ENCODE measurements at regions not wholly inside any gene's neighbourhood (a gene's known extent, or its start where the extent isn't known, plus 50 kb on each side); places are given as distances from the start of the nearest gene placed in this dataset.

GRCh38 chr9:81387360-81388106 is 301.8 kb downstream of the TLE1 start:
- no peak for DNase-seq

DNA sequence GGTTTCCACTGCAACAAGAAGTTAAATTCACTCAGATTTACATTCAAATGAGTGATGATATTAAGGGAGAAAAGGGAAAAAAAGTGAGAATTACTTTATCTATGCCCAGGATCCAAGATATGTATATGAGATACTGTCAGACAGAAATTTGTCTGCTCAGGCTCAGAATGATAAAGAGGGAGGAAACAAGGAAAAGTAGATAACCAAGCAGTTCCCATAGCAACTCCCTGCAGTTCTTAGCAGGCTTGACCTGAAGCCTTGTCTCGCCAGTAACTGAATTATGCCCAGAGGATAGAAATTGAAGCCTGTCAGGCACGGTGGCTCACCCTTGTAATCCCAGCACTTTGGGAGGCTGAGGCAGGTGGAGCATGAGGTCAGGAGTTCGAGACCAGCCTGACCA is 304.4 kb downstream of the TLE1 start:
- no peak for DNase-seq

DNA sequence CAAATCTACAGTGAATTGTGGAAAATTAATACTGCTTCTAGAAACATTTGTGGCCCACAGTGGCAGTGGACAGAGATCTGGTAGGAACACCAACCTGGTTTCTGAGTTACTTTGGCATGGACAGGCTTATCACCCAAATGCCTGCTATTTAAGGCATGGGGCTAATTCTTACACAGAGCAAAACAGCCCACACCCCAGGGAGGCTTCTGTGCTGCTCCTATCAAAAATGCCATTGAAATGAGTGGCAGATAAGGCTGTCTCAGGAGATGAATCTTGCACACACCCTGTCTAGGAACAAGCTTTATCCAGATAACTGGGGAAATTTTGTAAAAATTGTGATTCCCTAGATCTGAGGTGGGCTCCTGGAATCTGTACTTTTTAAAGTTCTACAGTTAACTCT is 307.1 kb downstream of the TLE1 start:
- DNase-seq, result no peak

DNA sequence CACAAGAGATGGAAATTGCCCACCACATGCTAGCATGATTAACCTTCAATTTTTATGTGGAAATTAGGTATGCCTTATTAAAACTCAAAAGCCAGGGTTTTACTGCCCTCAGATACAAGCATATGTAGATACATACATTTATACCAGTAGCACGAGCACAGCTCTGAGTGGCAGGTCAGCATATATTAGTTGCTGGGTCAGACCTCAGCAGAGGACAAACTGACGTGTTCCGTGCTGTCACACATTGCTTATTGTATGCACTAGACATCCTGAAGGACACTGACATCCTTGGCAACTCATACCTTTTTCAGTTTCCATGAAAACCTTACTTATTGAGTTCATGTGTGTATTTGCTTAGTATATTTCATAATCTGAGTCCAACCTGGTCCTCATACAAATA is 307.7 kb downstream of the TLE1 start:
- DNase-seq, result no peak

DNA sequence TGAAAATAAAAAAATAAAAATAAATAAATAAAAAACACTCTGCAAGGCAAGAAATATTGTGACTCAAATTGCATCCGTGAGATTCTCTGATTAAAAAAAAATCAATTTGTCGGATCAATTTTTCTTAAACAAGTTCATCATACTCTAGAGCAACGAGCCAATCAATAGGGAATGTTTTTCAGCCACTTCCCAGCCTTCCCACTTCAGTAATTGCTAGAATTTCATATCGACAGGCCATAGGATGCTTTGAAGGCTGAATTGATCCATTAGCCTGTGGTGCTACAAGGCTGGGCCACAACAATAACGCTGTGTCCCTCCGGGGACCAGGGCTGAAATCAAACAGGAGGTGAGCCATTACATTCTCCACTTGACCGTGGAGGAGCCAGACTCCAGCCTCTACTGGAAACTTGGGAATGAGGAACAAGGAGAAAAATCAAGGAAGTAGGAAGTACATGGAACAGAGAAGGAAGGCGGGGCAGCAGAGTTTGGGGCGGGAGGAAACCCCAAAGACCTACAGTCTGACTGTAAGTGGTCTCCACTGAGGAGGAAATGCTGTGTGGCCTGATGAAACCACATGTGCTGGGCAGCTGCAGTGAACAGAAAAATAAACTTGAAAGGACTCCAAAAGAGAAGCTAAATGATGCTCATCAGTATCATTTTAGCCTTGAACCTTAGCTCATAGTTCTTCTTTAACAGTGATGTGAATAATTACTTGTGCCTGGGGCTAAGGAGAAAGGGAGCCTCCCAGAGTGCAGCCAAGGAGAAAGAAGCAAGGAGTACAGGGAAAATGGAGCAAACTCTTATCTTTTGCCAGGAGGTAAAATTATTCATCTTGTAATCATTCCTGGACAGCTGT is 308.6 kb downstream of the TLE1 start:
- no peak for DNase-seq

DNA sequence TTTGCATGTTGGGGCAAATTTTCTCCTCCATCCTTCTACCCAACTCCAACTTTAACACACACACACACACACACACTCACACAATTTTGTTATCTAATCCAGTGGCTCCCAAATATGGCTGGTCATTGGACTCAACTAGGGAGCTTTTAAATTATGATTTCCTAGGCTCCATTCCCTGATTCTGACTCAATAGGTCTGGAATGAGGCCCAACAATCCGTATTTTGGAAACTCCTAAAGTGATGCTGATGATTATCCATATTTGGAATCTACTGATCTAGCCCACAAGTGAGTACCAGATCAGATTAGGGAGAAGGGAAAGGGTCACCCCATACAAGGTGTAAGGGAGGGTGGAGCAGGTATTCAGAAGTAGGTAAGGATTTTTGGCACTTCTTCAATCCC is 309.7 kb downstream of the TLE1 start:
- DNase-seq, result no peak

- no peak for DNase-seq
Measured at GRCh38 chr9:81377921-81378320, 311.4 kb downstream of the TLE1 start.

DNA sequence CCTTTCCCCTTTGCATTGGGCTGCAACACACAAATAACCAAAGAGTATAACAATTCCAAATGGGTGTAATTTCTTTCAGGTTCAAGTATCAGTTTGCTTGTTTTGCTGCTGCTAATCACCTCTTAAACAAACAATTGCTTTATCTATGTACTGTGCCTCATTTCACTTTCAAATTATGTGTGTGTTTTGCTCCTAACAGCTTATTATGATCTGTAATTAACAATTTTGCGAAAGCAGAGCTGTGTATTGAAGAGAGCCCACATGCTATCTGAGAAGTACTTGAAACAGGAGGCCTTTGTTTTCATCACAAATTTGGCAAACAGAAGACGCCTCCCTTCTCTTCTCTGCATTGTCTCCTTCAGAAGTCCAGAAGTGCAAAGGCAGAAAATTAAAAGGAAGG is 312.0 kb downstream of the TLE1 start:
- no peak for DNase-seq

DNA sequence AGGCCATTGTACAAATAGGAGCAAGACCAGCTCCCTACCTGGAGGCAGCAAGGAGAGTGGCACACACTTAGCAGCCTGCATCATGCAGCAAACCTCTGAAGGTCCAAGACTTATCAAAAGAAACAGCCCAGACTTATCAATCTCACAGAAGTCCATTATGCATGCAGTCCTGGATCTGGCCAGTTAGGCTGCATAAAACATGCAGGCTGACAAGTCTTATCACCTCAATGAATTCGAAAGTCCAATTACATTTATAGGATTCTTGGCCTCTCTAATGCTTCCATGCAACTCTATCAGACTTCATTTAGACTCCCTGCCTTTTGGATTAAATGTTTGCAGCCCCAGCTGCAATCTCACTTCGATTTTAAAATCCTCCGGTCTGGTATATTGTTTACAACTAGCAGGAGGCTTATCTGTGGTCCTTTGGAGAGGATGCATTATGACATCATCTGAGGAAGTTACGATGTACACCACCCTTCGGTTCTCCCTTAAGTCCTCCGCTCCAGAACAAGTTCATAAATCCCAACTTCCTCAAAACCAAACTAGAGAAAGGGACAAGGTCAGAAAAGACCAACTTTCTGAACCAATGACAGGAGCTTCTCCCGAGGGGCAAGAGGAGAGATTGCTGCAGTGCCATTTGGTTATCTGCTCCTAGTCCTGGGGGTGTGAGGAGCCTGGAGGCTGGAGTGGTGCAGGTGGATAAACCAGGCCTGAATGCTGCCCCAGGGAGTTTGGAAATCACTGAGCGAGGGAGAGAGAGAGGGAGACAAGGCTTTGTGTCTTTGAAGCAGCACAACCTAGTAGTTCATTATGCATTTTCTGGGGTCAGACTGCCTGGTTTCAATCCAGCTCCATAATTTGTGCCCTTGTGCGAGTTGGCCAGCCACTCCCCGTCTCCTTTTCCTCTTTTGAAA is 313.9 kb downstream of the TLE1 start:
- no peak for DNase-seq

DNA sequence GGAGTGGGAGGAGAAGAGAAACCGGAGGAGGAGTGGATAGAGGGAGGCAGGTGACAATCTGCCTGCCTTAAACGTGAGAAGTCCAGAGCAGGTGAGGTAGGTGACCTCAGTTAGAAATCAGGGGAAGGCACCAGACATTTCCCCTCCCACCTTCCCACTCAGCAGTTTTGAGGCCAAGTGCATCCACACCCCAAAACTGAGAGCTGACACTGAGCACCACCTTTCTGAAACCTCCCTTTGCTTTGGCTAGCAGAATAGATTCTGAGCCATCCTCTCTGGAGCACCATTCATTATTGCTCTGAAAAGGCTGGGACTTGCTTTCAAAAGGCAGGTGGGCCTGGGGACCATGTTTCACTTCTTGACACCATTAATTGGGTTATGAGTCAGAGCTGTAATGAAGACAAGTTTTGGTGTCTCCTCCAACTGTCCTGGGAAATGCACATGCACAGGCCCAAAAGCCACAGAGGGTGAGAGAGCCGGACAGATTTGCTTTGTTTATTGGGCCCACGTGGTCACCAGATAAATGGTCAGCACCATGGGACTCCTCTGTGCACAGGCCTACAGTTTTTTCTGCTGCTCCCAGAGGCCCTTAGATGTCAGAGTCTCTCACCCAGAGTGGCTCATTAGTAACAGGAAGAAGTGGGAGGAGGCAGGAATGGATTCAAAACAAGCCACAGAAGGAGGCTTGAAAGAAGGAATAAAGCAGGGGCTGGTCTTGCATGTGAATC is 314.7 kb downstream of the TLE1 start:
- DNase-seq, result no peak

GRCh38 chr9:81373294-81373693 is 316.1 kb downstream of the TLE1 start:
- no peak for DNase-seq

GRCh38 chr9:81372628-81373191 is 316.6 kb downstream of the TLE1 start:
- no peak for DNase-seq

- DNase-seq, result no peak
Measured at GRCh38 chr9:81371824-81372223, 317.5 kb downstream of the TLE1 start.

DNA sequence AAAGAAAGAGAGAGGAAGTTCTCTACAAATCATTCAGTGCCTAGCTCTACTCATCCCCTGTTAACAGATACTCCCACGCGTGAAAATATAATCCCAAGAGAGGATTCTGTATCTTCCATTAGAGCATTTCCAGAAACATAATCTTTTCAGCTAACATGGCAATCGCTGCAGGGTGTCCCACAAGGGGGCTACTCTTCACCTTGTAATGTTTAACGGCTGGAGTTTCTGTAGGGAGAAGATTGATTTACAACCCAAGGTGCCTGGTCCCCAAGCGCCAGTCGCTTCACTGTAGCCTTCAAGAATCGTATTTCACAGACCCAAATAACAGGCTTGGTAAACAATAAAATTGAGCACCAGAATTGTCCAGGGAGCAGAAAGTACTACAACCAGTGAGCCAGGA is 318.7 kb downstream of the TLE1 start:
- DNase-seq, result no peak

GRCh38 chr9:81370096-81370495 is 319.3 kb downstream of the TLE1 start:
- DNase-seq, result no peak

GRCh38 chr9:81369121-81369520 is 320.2 kb downstream of the TLE1 start:
- DNase-seq, result no peak

DNA sequence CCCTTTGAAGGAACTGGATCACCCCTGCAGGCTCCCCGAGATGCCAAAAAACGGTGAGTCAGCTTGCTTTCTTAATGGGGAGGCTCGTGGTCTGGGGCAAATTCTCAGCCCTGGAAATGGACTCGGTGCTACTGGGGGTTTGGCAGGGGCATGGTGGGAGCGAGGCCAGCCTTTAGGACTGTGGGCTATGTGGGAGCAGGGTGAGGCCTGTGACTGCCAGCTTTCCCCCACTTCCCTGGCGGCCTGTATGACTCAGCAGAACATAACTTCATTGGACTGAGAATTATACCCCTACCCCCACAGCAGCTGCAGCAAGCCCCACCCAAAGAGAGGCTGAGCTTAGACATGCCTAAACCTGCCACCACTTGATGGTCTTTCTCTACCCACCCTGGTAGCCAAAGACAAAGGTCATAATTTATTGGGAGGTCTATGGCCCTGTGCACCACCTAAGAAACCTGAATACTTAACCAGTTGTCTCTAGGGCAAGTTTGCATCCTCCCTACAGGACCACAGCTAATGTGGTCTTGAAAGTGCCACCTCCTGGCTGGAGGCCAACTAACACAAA is 325.3 kb downstream of the TLE1 start:
- DNase-seq, result no peak

- no peak for DNase-seq
Measured at GRCh38 chr9:81361296-81361695, 328.1 kb downstream of the TLE1 start.

- no peak for DNase-seq
Measured at GRCh38 chr9:81351166-81351565, 338.2 kb downstream of the TLE1 start.

- no peak for DNase-seq
Measured at GRCh38 chr9:81344366-81344765, 345.0 kb downstream of the TLE1 start.

DNA sequence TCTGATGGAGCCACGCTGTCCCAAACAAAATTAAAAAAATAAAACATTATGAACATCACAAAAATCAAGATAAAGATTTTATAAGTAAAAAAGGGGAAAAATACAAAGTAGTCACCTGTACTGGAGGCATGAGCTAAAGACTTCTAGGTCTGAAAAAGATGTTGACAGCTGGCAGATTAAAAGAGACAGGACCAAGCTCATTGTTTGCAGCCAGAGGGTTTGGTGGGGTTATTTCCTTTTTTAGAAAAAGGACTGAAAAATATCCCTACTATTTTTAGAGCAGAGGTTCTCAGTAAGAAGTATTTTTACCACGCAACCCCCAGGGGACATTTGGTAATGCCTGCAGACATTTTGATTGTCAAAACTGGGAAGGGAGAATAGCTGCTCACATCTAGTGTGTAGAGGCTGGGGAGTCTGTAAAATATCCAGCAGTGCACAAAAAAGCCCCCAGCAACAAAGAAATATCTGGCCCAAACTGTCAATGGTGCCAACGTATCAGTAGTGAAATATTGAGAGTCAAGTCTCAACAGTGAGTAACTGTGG is 353.4 kb downstream of the TLE1 start:
- no peak for DNase-seq

DNA sequence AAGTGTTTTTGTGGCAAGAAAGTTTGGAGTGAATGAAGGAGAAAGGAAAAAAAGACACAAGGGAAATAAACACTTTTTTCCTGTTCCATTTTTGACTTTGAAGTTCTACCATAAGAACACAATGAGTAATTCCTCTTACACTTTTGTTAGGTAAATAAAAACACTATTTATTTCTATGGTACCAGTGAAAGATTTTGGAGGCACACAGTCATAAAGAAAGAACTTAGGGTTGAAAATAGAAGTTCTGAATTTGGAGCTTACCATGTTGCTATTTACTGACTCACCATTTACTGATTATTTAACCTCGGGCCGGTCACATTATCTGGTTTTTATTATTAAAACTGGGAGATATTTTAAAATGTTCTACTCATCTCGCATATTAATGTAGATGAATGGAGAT is 367.8 kb downstream of the TLE1 start:
- no peak for DNase-seq

Measured in NCI-H2107 (cell line).